ENCODE measurements at regions not wholly inside any gene's neighbourhood (a gene's known extent, or its start where the extent isn't known, plus 50 kb on each side); places are given as distances from the start of the nearest gene placed in this dataset.

- TF ChIP-seq, protein P1, sequence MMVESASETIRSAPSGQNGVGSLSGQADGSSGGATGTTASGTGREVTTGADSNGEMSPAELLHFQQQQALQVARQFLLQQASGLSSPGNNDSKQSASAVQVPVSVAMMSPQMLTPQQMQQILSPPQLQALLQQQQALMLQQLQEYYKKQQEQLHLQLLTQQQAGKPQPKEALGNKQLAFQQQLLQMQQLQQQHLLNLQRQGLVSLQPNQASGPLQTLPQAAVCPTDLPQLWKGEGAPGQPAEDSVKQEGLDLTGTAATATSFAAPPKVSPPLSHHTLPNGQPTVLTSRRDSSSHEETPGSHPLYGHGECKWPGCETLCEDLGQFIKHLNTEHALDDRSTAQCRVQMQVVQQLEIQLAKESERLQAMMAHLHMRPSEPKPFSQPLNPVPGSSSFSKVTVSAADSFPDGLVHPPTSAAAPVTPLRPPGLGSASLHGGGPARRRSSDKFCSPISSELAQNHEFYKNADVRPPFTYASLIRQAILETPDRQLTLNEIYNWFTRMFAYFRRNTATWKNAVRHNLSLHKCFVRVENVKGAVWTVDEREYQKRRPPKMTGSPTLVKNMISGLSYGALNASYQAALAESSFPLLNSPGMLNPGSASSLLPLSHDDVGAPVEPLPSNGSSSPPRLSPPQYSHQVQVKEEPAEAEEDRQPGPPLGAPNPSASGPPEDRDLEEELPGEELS (CRISPR knock-in tag; IDR thresholded peaks at IDR 0.05), result peak; percentile 65
- TF ChIP-seq STAG1 (CRISPR knock-in tag; IDR thresholded peaks at IDR 0.05) (no peak), ZNF652 (CRISPR knock-in tag; IDR thresholded peaks at IDR 0.05; ENCODE audit: borderline replicate concordance, low read depth) (peak; percentile 66), CBFB (CRISPR knock-in tag; IDR thresholded peaks at IDR 0.05) (peak; percentile 64; the same call in 1 of the 2 replicates), MEIS2 (CRISPR knock-in tag; IDR thresholded peaks at IDR 0.05) (peak; percentile 29; the same call in 1 of the 2 replicates), BCL6 (CRISPR knock-in tag; IDR thresholded peaks at IDR 0.05) (peak; percentile 73), THRA (CRISPR knock-in tag; IDR thresholded peaks at IDR 0.05; ENCODE audit: borderline replicate concordance) (peak; percentile 28; the same call in 1 of the 2 replicates), NFKBIZ (CRISPR knock-in tag; IDR thresholded peaks at IDR 0.05) (peak; percentile 47; the same call in 1 of the 2 replicates), FOXO1 (CRISPR knock-in tag; IDR thresholded peaks at IDR 0.05) (peak; percentile 30; the same call in 1 of the 2 replicates), ZNF605 (CRISPR knock-in tag; IDR thresholded peaks at IDR 0.05) (0 out of 2 replicates have a peak, but pooled peaks have one; percentile 28), ERF (CRISPR knock-in tag; IDR thresholded peaks at IDR 0.05) (peak; percentile 47; the same call in 1 of the 2 replicates), TBX2 (CRISPR knock-in tag; IDR thresholded peaks at IDR 0.05; ENCODE audit: borderline replicate concordance) (0 out of 2 replicates have a peak, but pooled peaks have one; percentile 29), CEBPG (CRISPR knock-in tag; IDR thresholded peaks at IDR 0.05) (peak; percentile 78), ZNF225 (CRISPR knock-in tag; IDR thresholded peaks at IDR 0.05) (peak; percentile 67; the same call in 1 of the 2 replicates), ZNF550 (CRISPR knock-in tag; IDR thresholded peaks at IDR 0.05; ENCODE audit: borderline replicate concordance) (no peak), ZNF253 (CRISPR knock-in tag; IDR thresholded peaks at IDR 0.05; ENCODE audit: borderline replicate concordance) (peak; percentile 16; the same call in 1 of the 2 replicates), SRY (CRISPR knock-in tag; IDR thresholded peaks at IDR 0.05) (peak; percentile 26; the same call in 1 of the 2 replicates), SP5 (CRISPR knock-in tag; IDR thresholded peaks at IDR 0.05; ENCODE audit: borderline replicate concordance, low read depth) (peak; percentile 70), PITX1 (CRISPR knock-in tag; IDR thresholded peaks at IDR 0.05) (peak; percentile 89), BRD4 (CRISPR knock-in tag; IDR thresholded peaks at IDR 0.05) (peak; percentile 55; the same call in 1 of the 2 replicates), TEAD3 (CRISPR knock-in tag; optimal IDR thresholded peaks at IDR 0.05; ENCODE audit: borderline replicate concordance) (peak; percentile 97), ARID5B (CRISPR knock-in tag; IDR thresholded peaks at IDR 0.05) (peak; percentile 80), HNF4A (CRISPR knock-in tag; IDR thresholded peaks at IDR 0.05) (0 out of 2 replicates have a peak, but pooled peaks have one; percentile 10), TOPORS (CRISPR knock-in tag; IDR thresholded peaks at IDR 0.05) (no peak)
Measured at GRCh38 chr1:8155528-8156186, 129.5 kb upstream of the ERRFI1 start (continued).
